ENCODE measurements at regions not wholly inside any gene's neighbourhood (a gene's known extent, or its start where the extent isn't known, plus 50 kb on each side); places are given as distances from the start of the nearest gene placed in this dataset.

DNA sequence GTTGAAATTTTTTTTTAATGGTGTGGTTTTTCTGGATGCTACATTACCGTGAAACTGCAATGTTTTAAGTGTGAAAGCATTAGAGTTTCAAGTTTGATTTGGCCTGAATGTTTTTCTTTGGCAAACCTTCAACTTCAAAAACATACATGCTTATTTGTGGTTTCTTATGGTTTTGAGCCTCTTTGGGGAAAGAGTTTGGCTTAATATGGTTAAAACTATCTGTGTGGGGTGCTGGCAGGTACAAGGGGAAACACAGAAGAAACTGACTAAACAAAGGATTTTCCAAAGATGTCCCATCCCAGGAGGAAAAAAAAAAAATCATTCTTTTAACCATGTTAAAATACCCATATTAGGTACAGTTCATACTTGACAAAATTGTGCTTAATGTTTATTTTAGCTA lies 121.1 kb downstream of the HGF start:
- DNase-seq, result no peak

DNA sequence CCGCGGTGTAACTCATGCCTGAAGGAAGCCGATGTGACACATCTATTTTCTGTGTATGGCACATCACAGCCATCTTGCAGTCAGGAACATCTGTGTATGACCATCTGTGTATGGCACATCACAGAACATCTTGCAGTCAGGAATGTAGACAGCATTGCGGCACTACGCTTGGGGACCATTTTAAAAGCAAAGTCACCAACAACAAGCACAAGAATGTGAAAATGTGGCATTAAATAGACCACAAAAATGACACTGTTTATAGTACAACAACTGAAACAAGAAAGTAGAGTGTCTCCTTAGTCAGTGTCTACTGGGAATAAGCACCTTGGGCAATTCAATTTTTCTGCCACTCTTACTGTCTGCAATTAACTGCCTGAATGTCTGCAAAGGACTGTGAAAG lies 124.4 kb downstream of the HGF start:
- DNase-seq, result no peak

DNA sequence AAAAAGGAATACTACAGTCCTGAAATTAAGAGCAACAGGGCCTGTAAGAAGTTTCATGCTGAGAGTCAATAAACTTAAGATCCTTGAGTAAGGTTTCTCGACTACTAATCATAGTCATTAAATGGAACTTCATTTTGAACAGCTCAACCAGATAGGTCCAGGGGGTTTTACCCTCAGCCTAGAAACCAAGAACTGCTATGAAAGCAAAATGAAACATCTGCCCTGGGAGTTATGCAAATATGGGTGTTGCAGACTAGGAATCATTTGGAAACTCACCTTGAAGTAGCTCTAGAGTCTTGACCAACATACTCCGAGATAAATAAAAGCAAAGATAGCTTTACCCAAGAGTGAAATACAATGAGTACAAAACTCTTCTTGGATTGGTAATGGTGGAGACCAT lies 128.0 kb downstream of the HGF start:
- DNase-seq, result no peak

DNA sequence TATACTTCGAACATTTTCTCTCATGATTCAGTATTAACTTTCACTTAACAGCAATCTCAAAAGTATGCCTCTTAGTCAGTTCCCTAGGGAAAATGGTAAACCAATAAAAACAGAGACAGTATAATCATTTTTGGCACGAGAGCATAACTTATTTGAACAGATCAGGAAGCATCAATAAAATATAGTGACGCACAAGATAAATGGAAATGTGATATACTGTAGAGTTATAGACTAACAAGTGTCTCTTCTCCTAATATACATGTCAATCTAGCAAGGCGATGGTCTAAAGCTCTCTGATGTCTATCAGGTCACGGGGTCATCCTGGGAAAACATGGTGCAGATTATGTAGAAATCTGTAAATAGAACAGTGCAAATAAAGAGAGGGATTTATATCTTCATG lies 131.6 kb downstream of the HGF start:
- DNase-seq, result no peak

DNA sequence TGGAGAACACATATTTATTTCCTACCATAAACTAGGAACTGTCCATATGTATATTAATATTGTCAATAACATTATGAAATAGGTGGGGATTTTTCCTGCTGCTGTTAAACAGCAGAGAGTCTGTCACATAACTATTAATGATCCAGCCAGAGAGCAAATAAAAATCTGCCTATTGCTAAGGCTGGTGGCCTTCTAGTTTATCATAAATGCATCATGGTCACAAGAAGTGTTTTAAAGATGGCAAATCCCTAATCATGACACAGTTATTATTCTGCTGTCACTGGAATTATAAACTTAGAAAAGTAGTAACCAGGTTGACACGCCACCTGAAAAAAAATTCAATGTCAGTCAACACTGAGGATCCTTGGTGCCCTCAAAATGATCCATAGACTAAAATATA lies 132.3 kb downstream of the HGF start:
- DNase-seq, result no peak

DNA sequence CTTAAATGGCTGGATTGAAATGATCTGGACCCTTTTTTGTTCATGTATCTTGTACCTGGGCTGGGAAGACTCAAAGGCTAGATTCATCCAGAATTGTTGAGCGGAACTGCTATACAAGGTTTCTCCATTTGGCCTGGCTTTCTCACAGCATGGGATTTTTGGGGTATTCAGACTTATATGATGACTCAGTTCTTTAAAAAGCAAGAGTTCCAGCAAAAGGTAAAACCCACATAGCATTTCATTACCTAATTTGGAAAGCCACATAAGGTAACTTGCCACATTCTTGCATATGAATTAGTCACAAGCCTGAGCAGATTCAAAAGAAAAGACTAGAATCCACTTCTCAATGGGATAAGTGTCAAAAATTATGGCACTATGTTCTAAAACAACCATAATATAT lies 137.4 kb downstream of the HGF start:
- no peak for DNase-seq

DNA sequence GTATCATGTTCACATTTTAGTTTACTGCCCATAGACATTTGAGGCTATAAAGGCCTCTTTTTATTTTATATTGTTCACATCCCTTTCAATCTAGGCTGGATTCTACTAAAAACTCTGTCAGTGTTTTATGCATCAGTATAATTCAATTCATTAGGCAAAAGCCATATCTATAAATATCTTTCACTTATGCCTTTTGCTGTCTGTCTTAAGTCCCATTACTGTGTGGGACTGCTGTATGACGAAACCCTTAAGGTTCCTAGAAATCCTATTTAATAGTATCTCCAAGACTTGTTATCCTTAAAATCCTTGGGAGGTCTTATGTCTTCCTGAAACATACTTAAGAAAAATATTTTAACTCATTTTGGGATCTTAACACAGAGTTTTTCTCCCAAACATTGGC lies 139.2 kb downstream of the HGF start:
- DNase-seq, result no peak

DNA sequence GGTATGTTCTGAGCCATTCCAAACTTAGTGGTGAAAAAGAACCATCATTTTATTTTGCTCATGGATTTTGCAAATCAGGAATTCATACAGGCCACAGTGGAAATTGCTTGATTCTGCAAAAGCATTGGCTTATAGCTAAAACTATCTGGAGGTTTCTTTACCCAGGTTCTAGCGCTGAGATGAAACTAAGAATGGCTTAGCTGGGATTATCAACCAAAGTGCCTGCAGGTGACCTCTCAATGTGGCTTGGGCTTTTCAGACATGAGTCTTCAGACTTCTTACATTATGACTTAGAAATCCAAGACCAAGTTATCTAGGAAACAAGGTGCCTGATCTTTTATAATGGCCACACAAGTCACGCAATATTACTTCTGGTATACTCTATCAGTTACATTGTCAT lies 140.1 kb downstream of the HGF start:
- no peak for DNase-seq

DNA sequence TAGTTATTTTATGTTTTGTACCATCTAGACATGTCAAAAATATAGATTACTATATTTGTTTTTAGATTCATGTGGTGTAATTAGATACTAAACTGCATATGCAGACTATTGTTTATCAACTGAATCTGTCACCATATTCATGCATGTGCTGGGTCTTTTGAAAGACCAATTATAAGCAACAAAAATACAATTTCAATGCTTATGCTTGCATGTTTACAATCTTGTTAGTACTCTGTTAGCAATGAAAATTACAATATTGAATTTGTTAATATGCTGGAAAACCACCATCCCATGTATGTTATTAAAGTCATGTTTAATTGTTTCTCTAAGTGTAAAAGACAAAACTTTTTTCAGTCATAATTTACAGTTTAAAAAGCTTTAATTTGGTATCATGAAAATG lies 140.9 kb downstream of the HGF start:
- DNase-seq, result no peak

DNA sequence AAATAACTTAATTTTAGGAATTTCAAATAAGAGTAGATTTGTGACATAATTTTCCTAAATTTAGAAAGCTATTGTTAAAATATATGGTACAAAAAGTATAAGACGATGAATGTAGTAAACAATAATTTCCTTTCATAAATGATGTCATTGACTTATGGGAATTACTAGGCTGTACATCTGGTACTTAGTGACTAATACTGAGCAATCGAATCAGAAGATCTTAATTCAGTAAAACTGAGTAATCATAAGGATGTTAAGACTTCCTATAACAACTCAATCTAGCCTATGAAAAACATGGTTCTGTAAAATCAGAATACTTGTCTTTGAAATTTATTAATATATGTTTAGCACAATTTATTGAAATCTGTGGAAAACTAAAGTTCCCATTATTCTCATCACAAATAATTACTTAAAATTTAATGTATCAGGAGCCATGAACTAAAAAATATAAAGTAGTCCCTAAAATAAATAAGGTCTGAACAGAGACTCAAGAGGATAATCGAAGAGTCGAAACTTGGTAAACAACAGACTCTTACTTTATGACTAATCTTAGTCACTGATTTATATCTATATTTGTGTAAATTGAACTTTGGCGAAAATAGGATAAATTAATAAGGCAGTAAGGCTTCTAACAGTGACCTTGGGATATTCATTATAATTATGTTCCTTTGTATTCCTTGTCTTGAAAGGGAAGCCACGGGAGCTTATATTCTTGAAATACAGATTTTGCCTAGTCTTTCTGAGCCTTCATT lies 142.1 kb downstream of the HGF start:
- DNase-seq, result no peak

DNA sequence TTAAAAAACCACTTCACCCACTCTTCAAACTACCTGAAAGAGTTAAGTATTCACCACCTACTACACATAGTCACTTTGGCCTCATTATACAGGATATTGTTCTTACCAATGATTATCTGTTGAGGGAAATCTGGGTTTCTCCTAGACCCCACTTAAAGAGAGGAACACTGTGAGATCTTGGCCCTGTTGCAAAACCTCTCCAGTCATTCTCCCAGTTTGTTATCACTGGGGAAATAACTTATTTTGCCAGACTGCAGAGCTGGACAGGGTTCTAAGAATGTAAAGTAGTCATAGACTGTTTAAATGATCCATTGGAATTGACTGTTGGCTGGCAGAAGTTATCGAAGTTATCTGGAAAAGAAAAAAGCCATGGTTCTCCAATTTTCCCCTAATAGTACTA lies 143.8 kb downstream of the HGF start:
- no peak for DNase-seq

DNA sequence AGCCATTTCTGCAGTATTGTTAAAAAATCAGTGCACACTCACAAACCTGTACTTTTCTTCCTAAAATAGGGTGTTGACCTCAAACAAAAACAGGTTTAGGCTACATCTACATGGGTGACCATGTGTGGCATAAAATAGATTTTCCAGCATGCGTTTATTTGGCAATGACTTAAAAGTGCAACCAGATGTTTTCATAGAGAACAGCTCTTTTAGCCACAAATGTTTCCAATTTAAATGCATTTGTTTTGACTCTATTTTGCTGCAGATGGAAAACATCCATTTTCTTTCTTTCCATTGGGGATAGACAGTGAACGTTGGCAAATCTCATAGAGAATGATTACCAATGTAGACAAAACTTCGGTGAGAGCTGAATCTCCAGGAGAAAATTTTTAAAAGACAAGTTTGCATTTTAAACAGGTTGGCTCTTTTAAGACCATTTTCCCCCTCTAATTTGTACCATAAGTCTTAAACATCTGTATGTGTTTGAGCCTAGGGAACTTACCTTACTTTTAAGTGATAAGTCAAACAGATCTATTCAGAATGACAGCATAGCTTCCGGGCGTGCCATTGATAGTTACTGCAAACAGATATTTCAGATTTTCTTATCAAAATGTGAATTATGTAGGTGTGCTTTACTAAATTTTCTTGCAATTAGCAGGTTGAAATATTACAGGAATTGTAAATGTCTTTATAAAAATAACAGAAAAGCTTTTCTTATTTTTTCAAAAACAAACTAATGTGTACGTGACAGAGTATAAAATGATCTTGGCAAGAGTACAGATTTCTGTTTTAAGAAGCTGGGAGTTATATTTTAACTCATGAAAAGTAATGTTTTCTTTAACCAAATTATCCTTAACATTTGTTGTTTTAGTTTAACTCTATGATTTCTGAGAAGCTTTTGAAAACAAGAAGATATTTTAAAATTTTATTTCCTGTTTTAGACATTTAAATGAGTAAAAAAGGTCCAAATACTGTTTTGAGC lies 144.9 kb downstream of the HGF start:
- DNase-seq, result no peak

DNA sequence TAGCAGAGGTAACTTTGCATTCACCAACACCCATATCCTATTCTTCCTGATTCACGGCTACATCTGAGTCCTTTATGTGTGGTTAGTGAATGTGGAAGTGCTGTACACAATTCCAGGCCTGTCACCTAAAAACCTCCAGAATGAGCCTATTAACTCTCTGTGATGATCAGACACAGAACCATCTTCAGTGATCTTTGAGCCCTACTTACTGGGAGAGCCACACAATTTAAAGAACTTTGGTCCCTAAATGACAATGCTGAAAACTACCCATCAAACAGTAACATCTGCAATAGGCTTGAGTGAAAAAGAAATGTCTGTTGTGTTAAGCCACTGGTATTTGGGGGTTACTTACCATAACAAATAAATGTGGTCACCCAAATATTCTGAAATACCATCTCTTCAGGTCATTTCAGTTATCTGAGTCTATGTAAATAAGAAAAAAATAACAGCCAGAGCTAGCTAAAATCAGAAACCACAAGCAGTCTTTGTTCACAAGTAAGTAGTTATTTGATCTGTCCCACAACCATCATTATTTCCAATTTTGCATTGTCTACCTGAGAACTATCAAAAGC lies 145.7 kb downstream of the HGF start:
- no peak for DNase-seq

DNA sequence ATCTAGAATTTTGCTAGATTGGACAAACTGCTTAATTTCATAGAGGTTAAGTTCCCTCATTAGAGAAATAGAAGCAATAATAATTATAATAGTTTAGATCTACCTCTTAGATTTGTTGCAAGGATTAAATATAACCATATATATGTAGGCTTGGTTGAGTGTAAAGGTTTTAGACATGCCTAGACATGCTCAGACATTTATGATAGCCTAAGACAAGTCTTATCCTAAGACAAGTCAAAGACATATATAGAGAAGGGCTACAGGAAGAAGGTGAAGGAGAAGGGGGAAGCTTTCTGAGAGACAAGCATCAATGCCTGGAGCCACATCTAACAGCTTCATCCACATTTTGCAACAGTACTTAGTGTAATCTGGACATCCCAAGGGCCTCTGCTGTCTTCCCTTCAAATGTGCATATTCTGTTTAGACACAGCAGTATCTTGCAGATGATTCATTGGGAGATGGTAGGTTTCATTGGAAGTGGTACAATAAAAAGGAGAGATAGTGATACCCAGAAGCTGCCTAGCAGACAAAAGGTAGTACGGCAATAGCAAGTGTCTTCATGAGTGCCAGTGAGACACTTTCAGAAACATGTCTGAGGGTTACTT lies 146.5 kb downstream of the HGF start:
- no peak for DNase-seq

DNA sequence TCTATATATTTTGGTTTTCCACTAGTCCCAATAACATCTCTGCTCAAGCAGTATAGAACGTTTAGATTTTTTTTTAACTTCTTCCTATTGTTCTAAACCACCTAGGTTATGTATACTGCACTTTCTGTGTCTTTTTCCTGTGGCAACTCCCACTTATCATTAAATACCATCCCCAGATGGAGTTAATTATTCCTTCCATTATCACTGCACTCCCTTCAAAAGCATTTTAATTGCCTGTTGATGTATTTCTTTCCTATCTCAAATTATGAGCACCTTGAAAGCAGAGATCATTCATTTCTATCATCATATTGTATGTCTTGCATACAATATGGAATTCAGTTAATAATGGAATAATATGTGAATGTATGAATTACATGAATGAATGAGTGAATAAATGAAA lies 148.0 kb downstream of the HGF start:
- DNase-seq, result no peak

DNA sequence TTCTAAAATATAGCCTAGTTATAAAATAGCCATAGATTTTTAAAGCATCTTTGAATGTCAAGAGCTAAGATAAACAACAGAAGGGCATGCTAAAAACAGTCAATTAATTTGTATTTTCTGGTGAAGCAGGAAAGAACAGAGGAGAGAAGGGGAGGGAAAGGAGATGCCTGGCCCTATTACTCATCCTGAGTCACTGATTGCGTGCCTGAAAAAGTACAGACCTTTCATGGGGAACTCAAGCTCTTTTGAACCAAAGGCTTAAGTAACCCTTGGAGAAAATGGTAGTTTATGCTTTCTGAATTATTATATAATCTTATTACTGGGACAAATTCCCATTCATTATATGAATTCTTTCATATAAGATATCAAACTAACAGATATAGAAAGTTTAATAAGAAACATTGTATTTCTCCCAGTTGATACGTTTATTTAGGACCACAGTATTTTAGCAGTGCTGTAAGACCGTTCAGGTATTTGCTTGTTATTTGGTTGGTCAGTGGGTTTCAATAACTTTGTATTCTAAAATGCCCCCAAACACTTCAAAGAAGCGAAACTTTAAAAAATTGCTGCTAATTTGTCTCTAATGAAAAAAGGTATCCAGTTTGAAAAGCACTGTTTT lies 151.3 kb downstream of the HGF start:
- DNase-seq, result no peak

DNA sequence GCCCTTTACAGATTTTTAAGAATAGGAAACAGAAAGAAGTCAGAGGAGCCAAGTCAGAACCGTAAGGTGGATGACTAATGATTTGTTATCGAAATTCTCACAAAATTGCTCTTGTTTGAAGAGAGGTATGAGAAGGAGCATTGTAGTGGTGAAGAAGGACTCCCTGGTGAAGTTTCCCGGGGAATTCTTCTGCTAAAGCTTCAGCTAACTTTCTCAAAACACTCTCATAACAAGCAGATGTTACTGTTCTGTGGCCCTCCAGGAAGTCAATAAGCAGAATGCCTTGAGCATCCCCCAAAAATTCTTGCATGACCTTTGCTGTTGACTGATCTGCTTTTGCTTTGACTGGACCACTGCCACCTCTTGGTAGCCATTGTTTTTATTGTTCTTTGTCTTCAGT lies 152.9 kb downstream of the HGF start:
- DNase-seq, result no peak

DNA sequence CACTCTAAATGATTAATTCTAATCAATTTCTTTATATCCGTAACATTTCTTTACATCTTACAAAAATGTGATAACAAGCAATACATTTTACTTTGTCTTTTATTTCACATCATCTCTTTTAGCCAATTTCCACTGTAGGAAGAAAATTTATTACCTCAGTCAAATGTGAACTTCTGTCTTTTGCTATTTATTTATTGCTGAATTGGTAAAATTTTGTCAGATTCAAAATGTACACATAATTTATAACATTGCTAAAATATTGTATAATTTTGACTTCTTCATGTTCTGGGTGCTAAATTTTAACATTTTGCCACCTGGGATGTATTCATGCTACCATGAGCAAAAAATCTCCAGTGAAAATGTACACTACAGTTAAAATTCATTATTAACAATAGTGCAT lies 158.0 kb downstream of the HGF start:
- no peak for DNase-seq

DNA sequence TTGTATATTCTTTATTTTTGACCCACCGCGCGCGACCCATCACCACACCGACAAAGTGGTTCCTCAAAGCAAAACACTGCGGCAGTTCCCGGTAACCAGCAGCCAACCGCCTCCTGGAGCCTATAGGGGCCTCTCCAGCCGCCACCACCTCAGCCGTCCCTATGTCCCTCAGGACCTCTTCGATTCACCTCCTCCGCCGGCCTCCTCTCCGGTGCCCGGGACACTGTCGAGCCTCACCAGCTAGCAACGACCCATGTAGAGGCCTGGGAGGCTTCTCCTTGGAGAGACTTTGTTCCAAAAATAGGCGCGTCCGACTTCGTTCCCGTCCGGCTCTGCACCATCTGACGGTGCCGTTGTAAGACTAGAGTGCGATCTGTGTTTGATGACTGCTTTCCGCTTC lies 158.8 kb downstream of the HGF start:
- DNase-seq, result no peak

DNA sequence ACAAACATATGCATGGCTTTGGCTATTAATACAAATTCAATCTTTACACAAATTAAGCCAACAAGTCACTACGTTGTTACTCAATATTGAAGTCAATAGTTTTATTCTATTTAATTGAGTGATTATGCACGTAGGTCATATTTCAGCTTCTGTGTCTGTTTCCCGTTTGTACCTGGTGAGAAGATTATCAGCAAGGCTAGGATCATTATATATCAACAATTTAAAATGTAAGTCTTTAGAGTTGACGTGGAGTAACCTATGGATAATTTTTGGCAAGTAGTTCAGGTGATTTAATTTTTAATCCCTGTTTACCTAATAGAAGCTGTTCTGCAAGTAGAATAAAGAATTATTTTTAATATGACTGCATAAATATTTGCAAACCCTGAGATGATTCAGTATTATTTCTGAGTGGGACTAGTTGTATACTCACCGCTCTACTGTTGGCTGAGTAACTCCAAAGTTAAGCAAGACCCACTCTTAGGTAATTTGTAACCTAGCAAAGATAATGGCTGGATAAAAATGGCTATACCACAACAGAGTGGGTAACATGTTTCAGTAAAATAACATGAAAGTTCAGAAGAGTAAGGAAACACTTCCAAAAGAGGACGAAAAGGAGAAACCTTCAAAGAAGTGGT lies 161.0 kb downstream of the HGF start:
- DNase-seq, result no peak

DNA sequence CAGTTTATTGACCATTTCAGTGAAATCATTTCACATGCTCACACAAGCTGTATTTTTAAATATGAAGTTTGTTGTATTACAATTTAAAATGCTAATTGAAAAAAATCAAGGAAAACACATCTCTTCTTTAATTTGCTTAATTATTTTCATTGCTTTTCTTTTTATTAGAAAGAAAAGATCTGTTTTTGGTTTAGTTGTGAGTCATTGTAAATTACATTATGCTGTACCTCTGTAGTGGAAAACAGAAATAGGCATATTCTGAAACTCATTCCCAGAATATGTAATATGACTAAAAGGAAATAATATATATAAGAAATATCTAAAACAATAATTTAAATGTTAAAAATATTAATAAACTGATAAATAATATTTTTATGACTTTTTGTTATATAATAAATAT lies 161.9 kb downstream of the HGF start:
- DNase-seq, result no peak

DNA sequence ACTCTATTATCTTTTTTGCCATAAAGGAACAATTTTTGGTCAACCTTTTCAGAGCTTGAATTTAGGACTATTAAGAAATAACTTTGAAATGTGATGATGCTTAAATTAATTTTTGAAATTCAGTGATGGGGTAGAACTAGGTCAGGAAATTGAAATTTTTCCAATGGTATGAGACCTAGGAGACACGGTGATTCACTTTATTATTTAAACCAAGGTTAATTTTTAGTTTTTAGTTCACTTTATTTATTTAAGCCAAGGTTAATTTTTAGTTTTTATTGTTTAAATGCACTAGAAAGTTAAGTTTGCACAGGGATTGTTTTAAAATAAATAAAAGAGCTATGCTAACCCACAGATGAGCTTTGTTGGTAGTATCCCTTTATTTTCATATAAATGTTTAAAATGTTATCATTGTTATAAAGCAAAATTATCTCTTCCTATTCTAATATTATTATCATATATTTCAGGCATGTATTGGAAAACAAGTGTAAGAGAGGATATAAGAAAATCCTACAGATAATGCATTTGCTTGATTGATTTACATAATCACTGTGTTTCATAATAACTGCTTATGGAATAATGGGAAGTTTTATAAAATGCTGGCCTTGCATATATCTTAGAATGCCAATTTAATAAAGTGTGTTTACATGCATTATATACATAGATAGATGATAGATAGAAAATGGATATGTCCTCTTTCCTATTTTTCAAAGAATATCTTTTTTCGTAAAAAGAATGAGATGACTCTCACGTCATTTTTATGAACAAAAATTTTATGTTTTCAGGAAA lies 163.6 kb downstream of the HGF start:
- DNase-seq, result no peak
